WTC11 (cell line): ENCODE measurements at regions not wholly inside any gene's neighbourhood (a gene's known extent, or its start where the extent isn't known, plus 50 kb on each side); places are given as distances from the start of the nearest gene placed in this dataset.

ENCODE experiments used
- ATAC-seq: fragments of 200-7000 bp; cut with Tn5 transposase; 2 replicates; pipeline ENCODE4 v1.10.0; 2021; ENCODE audit warnings: mild to moderate bottlenecking, moderate library complexity
- CTCF ChIA-PET: fragments of 300-600 bp; sonication (Branson Sonifier 250); formaldehyde crosslinking; loops from one replicate; lab custom pipeline; 2021; ENCODE audit warnings: antibody characterized with exemption; lab: Charles Lee
- POLR2A ChIA-PET: fragments of 350-600 bp; sonication (Branson Sonifier 250); formaldehyde crosslinking; loops from one replicate; lab custom pipeline; 2021; ENCODE audit warnings: antibody characterized with exemption; lab: Charles Lee
- DNase-seq: peaks from one replicate; pipeline ENCODE4 v3.0.0; 2021; ENCODE audit warnings: low spot score
- H3K27ac Mint-ChIP-seq: 2 replicates; pipeline ENCODE4 v1.8.0; 2021; ENCODE audit warnings: mixed read lengths
- H3K27me3 Mint-ChIP-seq: 2 replicates; pipeline ENCODE4 v1.8.0; 2021; ENCODE audit warnings: low read depth, mild to moderate bottlenecking, moderate library complexity, mixed read lengths
- H3K36me3 Mint-ChIP-seq: 2 replicates; pipeline ENCODE4 v1.8.0; 2021; ENCODE audit warnings: mixed read lengths
- H3K4me1 Mint-ChIP-seq: 2 replicates; pipeline ENCODE4 v1.8.0; 2022; ENCODE audit warnings: mixed read lengths
- H3K4me3 Mint-ChIP-seq: 2 replicates; pipeline ENCODE4 v1.8.0; 2021; ENCODE audit warnings: mild to moderate bottlenecking, moderate library complexity, mixed read lengths
- H3K9me3 Mint-ChIP-seq: 2 replicates; pipeline ENCODE4 v1.8.0; 2021; ENCODE audit warnings: mixed read lengths
- CREB1 ChIP-seq: sonication (generic); formaldehyde crosslinking; IDR thresholded peaks from 2 replicates; pipeline ENCODE4 v1.8.0; 2023; ENCODE audit warnings: mild to moderate bottlenecking, missing genetic modification reagents
- CREM ChIP-seq: sonication (generic); formaldehyde crosslinking; IDR thresholded peaks from 2 replicates; pipeline ENCODE4 v1.8.1; 2022; ENCODE audit warnings: mild to moderate bottlenecking, missing genetic modification reagents, moderate library complexity
- E2F5 ChIP-seq: sonication (generic); formaldehyde crosslinking; IDR thresholded peaks from 2 replicates; pipeline ENCODE4 v1.8.1; 2022; ENCODE audit warnings: mild to moderate bottlenecking, moderate library complexity, missing genetic modification reagents
- FOXK1 ChIP-seq: sonication (generic); formaldehyde crosslinking; IDR thresholded peaks from 2 replicates; pipeline ENCODE4 v1.8.0; 2022; ENCODE audit warnings: mild to moderate bottlenecking, moderate library complexity, missing genetic modification reagents
- GTF2I ChIP-seq: fragments of 250-450 bp; sonication (Bioruptor Pico); conservative IDR thresholded peaks from 2 replicates; pipeline ENCODE4 v1.4.0; 2021; ENCODE audit warnings: mild to moderate bottlenecking
- KAT7 ChIP-seq: sonication (generic); formaldehyde crosslinking; IDR thresholded peaks from 2 replicates; pipeline ENCODE4 v1.8.1; 2023; ENCODE audit warnings: missing genetic modification reagents, mild to moderate bottlenecking, borderline replicate concordance
- MYBL2 ChIP-seq: sonication (generic); formaldehyde crosslinking; IDR thresholded peaks from 2 replicates; pipeline ENCODE4 v1.8.1; 2023; ENCODE audit warnings: mild to moderate bottlenecking, moderate library complexity, missing genetic modification reagents
- OVOL2 ChIP-seq: fragments of 250-450 bp; sonication (Bioruptor Pico); IDR thresholded peaks from 2 replicates; pipeline ENCODE4 v1.9.0; 2021; ENCODE audit warnings: mild to moderate bottlenecking, borderline replicate concordance
- PREB ChIP-seq: sonication (generic); formaldehyde crosslinking; IDR thresholded peaks from 2 replicates; pipeline ENCODE4 v1.8.1; 2022; ENCODE audit warnings: mild to moderate bottlenecking, missing genetic modification reagents, moderate library complexity, borderline replicate concordance
- PRRX2 ChIP-seq: fragments of 250-450 bp; sonication (Bioruptor Pico); IDR thresholded peaks from 2 replicates; pipeline ENCODE4 v1.8.0; 2021; ENCODE audit warnings: mild to moderate bottlenecking
- RELA ChIP-seq: sonication (generic); formaldehyde crosslinking; IDR thresholded peaks from 2 replicates; pipeline ENCODE4 v1.8.1; 2022; ENCODE audit warnings: missing genetic modification reagents, mild to moderate bottlenecking, borderline replicate concordance
- TCF7 ChIP-seq: sonication (generic); formaldehyde crosslinking; IDR thresholded peaks from 2 replicates; pipeline ENCODE4 v1.8.0; 2022; ENCODE audit warnings: mild to moderate bottlenecking, low read depth, missing genetic modification reagents, moderate library complexity
- TEAD1 ChIP-seq: sonication (generic); formaldehyde crosslinking; IDR thresholded peaks from 2 replicates; pipeline ENCODE4 v1.8.0; 2022; ENCODE audit warnings: mild to moderate bottlenecking, missing genetic modification reagents
- ZNF416 ChIP-seq: fragments of 250-450 bp; sonication (Bioruptor Pico); IDR thresholded peaks from 2 replicates; pipeline ENCODE4 v1.9.0; 2021; ENCODE audit warnings: mild to moderate bottlenecking, inconsistent platforms
- ZNF512 ChIP-seq: sonication (generic); formaldehyde crosslinking; IDR thresholded peaks from 2 replicates; pipeline ENCODE4 v1.8.1; 2022; ENCODE audit warnings: missing genetic modification reagents, borderline replicate concordance
- ZNF532 ChIP-seq: fragments of 250-450 bp; sonication (Bioruptor Pico); IDR thresholded peaks from 2 replicates; pipeline ENCODE4 v1.9.0; 2021; ENCODE audit warnings: mild to moderate bottlenecking, borderline replicate concordance
- TF ChIP-seq, protein P1 (sequence below): sonication (generic); formaldehyde crosslinking; IDR thresholded peaks from 2 replicates; pipeline ENCODE4 v1.8.0; 2022; ENCODE audit warnings: missing genetic modification reagents
- TF ChIP-seq, protein P2 (sequence below): sonication (generic); formaldehyde crosslinking; IDR thresholded peaks from 2 replicates; pipeline ENCODE4 v1.8.1; 2022; ENCODE audit warnings: low read depth, missing genetic modification reagents, borderline replicate concordance
- TF ChIP-seq, protein P3 (sequence below): sonication (generic); formaldehyde crosslinking; IDR thresholded peaks from 2 replicates; pipeline ENCODE4 v1.8.1; 2023; ENCODE audit warnings: mild to moderate bottlenecking, missing genetic modification reagents, moderate library complexity
- TF ChIP-seq, protein P4 (sequence below): sonication (generic); formaldehyde crosslinking; IDR thresholded peaks from 2 replicates; pipeline ENCODE4 v1.8.1; 2023; ENCODE audit warnings: mild to moderate bottlenecking, missing genetic modification reagents

- TF ChIP-seq, protein P1, sequence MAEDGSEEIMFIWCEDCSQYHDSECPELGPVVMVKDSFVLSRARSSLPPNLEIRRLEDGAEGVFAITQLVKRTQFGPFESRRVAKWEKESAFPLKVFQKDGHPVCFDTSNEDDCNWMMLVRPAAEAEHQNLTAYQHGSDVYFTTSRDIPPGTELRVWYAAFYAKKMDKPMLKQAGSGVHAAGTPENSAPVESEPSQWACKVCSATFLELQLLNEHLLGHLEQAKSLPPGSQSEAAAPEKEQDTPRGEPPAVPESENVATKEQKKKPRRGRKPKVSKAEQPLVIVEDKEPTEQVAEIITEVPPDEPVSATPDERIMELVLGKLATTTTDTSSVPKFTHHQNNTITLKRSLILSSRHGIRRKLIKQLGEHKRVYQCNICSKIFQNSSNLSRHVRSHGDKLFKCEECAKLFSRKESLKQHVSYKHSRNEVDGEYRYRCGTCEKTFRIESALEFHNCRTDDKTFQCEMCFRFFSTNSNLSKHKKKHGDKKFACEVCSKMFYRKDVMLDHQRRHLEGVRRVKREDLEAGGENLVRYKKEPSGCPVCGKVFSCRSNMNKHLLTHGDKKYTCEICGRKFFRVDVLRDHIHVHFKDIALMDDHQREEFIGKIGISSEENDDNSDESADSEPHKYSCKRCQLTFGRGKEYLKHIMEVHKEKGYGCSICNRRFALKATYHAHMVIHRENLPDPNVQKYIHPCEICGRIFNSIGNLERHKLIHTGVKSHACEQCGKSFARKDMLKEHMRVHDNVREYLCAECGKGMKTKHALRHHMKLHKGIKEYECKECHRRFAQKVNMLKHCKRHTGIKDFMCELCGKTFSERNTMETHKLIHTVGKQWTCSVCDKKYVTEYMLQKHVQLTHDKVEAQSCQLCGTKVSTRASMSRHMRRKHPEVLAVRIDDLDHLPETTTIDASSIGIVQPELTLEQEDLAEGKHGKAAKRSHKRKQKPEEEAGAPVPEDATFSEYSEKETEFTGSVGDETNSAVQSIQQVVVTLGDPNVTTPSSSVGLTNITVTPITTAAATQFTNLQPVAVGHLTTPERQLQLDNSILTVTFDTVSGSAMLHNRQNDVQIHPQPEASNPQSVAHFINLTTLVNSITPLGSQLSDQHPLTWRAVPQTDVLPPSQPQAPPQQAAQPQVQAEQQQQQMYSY (CRISPR knock-in tag) = no peak
- TF ChIP-seq, protein P2, sequence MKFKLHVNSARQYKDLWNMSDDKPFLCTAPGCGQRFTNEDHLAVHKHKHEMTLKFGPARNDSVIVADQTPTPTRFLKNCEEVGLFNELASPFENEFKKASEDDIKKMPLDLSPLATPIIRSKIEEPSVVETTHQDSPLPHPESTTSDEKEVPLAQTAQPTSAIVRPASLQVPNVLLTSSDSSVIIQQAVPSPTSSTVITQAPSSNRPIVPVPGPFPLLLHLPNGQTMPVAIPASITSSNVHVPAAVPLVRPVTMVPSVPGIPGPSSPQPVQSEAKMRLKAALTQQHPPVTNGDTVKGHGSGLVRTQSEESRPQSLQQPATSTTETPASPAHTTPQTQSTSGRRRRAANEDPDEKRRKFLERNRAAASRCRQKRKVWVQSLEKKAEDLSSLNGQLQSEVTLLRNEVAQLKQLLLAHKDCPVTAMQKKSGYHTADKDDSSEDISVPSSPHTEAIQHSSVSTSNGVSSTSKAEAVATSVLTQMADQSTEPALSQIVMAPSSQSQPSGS = no peak
Measured at GRCh38 chr11:109514313-109515018, 92.5 kb downstream of the C11orf87 start (continued).

DNA sequence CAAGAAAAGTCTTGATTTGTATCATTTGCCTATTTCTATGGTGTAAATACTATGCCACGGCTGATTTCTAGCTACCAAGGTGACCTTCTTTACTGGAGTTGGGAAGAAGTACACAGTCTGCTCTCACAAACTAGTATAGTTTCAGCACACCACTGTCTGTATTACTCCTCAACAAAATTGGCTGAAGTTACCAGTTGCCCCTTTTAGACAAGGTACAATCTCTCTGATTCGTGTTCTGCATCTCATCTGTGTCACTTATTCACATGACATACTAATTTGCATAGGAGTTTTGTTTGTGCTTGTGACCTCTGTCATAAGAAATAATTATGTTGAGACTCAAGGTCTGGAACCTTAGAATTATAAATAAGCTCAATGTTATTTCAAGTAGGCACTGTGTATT, 97.3 kb downstream of the C11orf87 start:
- Mint-ChIP-seq H3K36me3 (no peaks in the 10 kb centered on the region), H3K27ac (no peak overlapping the region), H3K4me1 (no peaks in the 10 kb centered on the region), H3K4me3 (no peak overlapping the region), H3K9me3 (no peaks in the 10 kb centered on the region), H3K27me3 (no peaks in the 10 kb centered on the region)
- ChIA-PET POLR2A (no interaction called here), CTCF (no interaction called here)
- TF ChIP-seq, protein P3, sequence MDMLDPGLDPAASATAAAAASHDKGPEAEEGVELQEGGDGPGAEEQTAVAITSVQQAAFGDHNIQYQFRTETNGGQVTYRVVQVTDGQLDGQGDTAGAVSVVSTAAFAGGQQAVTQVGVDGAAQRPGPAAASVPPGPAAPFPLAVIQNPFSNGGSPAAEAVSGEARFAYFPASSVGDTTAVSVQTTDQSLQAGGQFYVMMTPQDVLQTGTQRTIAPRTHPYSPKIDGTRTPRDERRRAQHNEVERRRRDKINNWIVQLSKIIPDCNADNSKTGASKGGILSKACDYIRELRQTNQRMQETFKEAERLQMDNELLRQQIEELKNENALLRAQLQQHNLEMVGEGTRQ = no peak
- TF ChIP-seq FOXK1 (CRISPR knock-in tag) (no peak), E2F5 (CRISPR knock-in tag) (no peak), CREM (CRISPR knock-in tag) (no peak), RELA (CRISPR knock-in tag) (no peak), TCF7 (CRISPR knock-in tag) (no peak), ZNF532 (CRISPR knock-in tag) (no peak), TEAD1 (CRISPR knock-in tag) (no peak), MYBL2 (CRISPR knock-in tag) (no peak), PREB (CRISPR knock-in tag) (no peak), ZNF512 (no peak), OVOL2 (CRISPR knock-in tag) (no peak), PRRX2 (CRISPR knock-in tag) (no peak), ZNF416 (no peak), CREB1 (CRISPR knock-in tag) (no peak), KAT7 (no peak), GTF2I (CRISPR knock-in tag) (no peak)
- TF ChIP-seq, protein P4, sequence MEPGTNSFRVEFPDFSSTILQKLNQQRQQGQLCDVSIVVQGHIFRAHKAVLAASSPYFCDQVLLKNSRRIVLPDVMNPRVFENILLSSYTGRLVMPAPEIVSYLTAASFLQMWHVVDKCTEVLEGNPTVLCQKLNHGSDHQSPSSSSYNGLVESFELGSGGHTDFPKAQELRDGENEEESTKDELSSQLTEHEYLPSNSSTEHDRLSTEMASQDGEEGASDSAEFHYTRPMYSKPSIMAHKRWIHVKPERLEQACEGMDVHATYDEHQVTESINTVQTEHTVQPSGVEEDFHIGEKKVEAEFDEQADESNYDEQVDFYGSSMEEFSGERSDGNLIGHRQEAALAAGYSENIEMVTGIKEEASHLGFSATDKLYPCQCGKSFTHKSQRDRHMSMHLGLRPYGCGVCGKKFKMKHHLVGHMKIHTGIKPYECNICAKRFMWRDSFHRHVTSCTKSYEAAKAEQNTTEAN (CRISPR knock-in tag) = no peak
- ATAC-seq (no peak), DNase-seq (no peak)
